Gastrocnemius medialis (tissue), 4 donors: ENCODE measurements at regions not wholly inside any gene's neighbourhood (a gene's known extent, or its start where the extent isn't known, plus 50 kb on each side); places are given as distances from the start of the nearest gene placed in this dataset.

Source experiments
- CTCF ChIP-seq, 5 experiments: fragments of 450-650 bp in 3 of 5; fragments of 200-600 bp in 2 of 5; sonication (generic) in 2 of 5; IDR thresholded peaks in 4 of 5; conservative IDR thresholded peaks in 1 of 5; 1 replicate in 4 of 5; 2 replicates in 1 of 5; pipeline ENCODE4 v1.5.1; 2016 to 2019; ENCODE audit warnings: antibody characterized with exemption in 5 of 5, mild to moderate bottlenecking in 3 of 5, moderate library complexity in 3 of 5
- POLR2A ChIP-seq, 2 donors: fragments of 450-650 bp; IDR thresholded peaks; one replicate each; pipeline ENCODE4 v1.6.1; 2017; ENCODE audit warnings: antibody characterized with exemption in 2 of 2, mild to moderate bottlenecking in 2 of 2, moderate library complexity in 2 of 2

GRCh38 chr18:37980556-37980955 lies 415.0 kb upstream of the CELF4 start:
- TF ChIP-seq CTCF (IDR thresholded peaks at IDR 0.05 in 4 of 5, conservative IDR thresholded peaks at IDR 0.05 in 1 of 5) (no peak), POLR2A (IDR thresholded peaks at IDR 0.05) (no peak)
